Endothelial cell (in vitro differentiated cells): ENCODE measurements at regions not wholly inside any gene's neighbourhood (a gene's known extent, or its start where the extent isn't known, plus 50 kb on each side); places are given as distances from the start of the nearest gene placed in this dataset.

Source experiments
- DNase-seq: peaks from one replicate; pipeline ENCODE4 v3.0.0; 2021; ENCODE audit warnings: low spot score
- H3K27ac Mint-ChIP-seq: one replicate; pipeline ENCODE4 v1.8.0; 2021; ENCODE audit warnings: mixed read lengths, inconsistent platforms; ENCODE audit not compliant: unreplicated experiment
- H3K27me3 Mint-ChIP-seq: one replicate; pipeline ENCODE4 v1.8.0; 2021; ENCODE audit warnings: mild to moderate bottlenecking, moderate library complexity, mixed read lengths, inconsistent platforms; ENCODE audit not compliant: unreplicated experiment
- H3K36me3 Mint-ChIP-seq: one replicate; pipeline ENCODE4 v1.8.0; 2021; ENCODE audit warnings: mild to moderate bottlenecking, low read depth, mixed read lengths, inconsistent platforms; ENCODE audit not compliant: unreplicated experiment
- H3K4me1 Mint-ChIP-seq: one replicate; pipeline ENCODE4 v1.8.0; 2021; ENCODE audit warnings: mild to moderate bottlenecking, mixed read lengths, inconsistent platforms; ENCODE audit not compliant: unreplicated experiment
- H3K4me3 Mint-ChIP-seq: one replicate; pipeline ENCODE4 v1.8.0; 2021; ENCODE audit warnings: mild to moderate bottlenecking, mixed read lengths, inconsistent platforms; ENCODE audit not compliant: unreplicated experiment
- H3K9me3 Mint-ChIP-seq: one replicate; pipeline ENCODE4 v1.8.0; 2021; ENCODE audit warnings: mixed read lengths, inconsistent platforms; ENCODE audit not compliant: unreplicated experiment
- CTCF ChIP-seq: fragments of 200-600 bp; sonication (generic); IDR thresholded peaks from one replicate; pipeline ENCODE4 v1.5.0; 2021; ENCODE audit warnings: antibody characterized with exemption; ENCODE audit not compliant: unreplicated experiment

DNA sequence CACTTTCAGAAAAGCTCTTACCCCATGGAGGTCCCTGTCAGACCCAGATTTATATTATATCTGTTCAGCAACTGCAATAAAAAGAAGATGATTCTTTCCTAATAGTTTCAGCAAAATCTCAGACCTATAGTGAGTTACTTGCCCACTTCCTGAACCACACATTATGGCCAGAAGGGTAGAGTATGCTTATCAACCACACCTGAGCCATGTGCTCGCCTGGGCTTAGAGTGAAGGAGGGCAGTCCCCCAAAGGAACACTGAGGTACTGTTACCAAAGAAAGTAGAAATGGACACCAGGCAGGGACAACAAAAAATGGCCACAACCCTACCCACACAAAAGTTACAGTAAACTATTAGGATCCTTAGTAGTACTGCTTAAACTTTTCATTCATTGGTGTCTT is 128.7 kb downstream of the ZNF608 start:
- no peak for TF ChIP-seq CTCF
- Mint-ChIP-seq H3K9me3 (no peaks in the 10 kb centered on the region), H3K27ac (no peak overlapping the region)

GRCh38 chr5:124614836-124615385 is 131.5 kb downstream of the ZNF608 start:
- no peak for TF ChIP-seq CTCF
- H3K36me3 Mint-ChIP-seq = no peaks in the 10 kb centered on the region
- no peaks in the 10 kb centered on the region for H3K9me3 Mint-ChIP-seq
- peaks cover 12% of the 10 kb centered on the region for H3K4me1 Mint-ChIP-seq
- no peaks in the 10 kb centered on the region for H3K27me3 Mint-ChIP-seq
- H3K27ac Mint-ChIP-seq = no peak overlapping the region
- no peak overlapping the region for H3K4me3 Mint-ChIP-seq
- DNase-seq = no peak

More for the DNA sequence above, 128.7 kb downstream of the ZNF608 start:
- Mint-ChIP-seq H3K4me3 (no peak overlapping the region), H3K27me3 (no peaks in the 10 kb centered on the region), H3K36me3 (no peaks in the 10 kb centered on the region), H3K4me1 (peaks cover 12% of the 10 kb centered on the region)
- DNase-seq = no peak

GRCh38 chr5:124614105-124614504 is 132.3 kb downstream of the ZNF608 start:
- Mint-ChIP-seq H3K36me3 (no peaks in the 10 kb centered on the region), H3K4me3 (no peak overlapping the region)

GRCh38 chr5:124613273-124613953 is 133.0 kb downstream of the ZNF608 start:
- no peak for DNase-seq

More at GRCh38 chr5:124614105-124614504, 132.3 kb downstream of the ZNF608 start:
- TF ChIP-seq CTCF = no peak
- no peaks in the 10 kb centered on the region for H3K9me3 Mint-ChIP-seq
- H3K27ac Mint-ChIP-seq = no peak overlapping the region
- no peak for DNase-seq
- no peaks in the 10 kb centered on the region for H3K27me3 Mint-ChIP-seq
- peaks cover 9% of the 10 kb centered on the region for H3K4me1 Mint-ChIP-seq

More at GRCh38 chr5:124613273-124613953, 133.0 kb downstream of the ZNF608 start:
- H3K27me3 Mint-ChIP-seq = no peaks in the 10 kb centered on the region
- no peaks in the 10 kb centered on the region for H3K9me3 Mint-ChIP-seq
- H3K36me3 Mint-ChIP-seq = peaks cover 1% of the 10 kb centered on the region
- no peak overlapping the region for H3K4me3 Mint-ChIP-seq
- no peak overlapping the region for H3K27ac Mint-ChIP-seq
- peaks cover 5% of the 10 kb centered on the region for H3K4me1 Mint-ChIP-seq
- TF ChIP-seq CTCF = no peak
